Urinary bladder (tissue), 3 donors: ENCODE measurements at regions not wholly inside any gene's neighbourhood (a gene's known extent, or its start where the extent isn't known, plus 50 kb on each side); places are given as distances from the start of the nearest gene placed in this dataset.
"Not testable (repeated sequence)": the region's sequence is repeated elsewhere in the genome, so short reads cannot be mapped to it uniquely, and the experiment has no call there.

Source experiments
- DNase-seq: peaks from one replicate; pipeline ENCODE4 v3.0.0-alpha.2; 2015; ENCODE audit errors: extremely low spot score
- H3K27ac ChIP-seq: one replicate; pipeline ENCODE4 v1.5.1; 2013; ENCODE audit warnings: low read depth, mild to moderate bottlenecking, moderate library complexity
- H3K36me3 ChIP-seq: one replicate; pipeline ENCODE4 v1.6.1; 2013; ENCODE audit warnings: mild to moderate bottlenecking, moderate library complexity; ENCODE audit not compliant: insufficient read depth
- H3K4me1 ChIP-seq: one replicate; pipeline ENCODE4 v1.6.1; 2013; ENCODE audit warnings: mild to moderate bottlenecking, moderate library complexity; ENCODE audit not compliant: insufficient read depth
- H3K4me3 ChIP-seq: one replicate; pipeline ENCODE4 v1.5.1; 2013; ENCODE audit warnings: low read depth, low read length
- WGBS: extraction: QIAGEN DNeasy Blood & Tissue Kit; methylation state at CpG from one replicate; pipeline ENCODE4 v1.1.7; 2013; 5-methylcytosine and 5-hydroxymethylcytosine counted together
- donor health status: healthy with polysubstance abuse.
- donor health status: healthy.

DNA sequence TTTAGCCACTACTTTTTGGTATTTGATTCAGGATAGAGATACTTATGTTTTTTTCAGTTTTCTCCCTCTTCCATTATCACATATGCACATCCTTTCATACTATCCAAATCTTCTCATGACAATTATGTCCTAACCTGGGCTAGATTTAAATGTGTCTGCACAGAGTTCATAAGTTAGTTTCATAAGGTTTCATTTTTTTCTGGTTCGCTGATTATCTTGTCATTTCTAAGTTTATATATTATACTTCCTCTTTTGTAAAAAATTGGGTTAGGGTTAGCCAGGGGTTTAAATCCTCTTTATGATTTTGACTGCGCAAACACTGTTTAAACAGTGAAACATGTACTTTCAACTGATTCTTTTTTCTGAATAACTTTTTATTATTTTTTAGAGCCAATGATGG is 148.6 kb downstream of the SST start:
- H3K4me1 ChIP-seq, result no peaks in the 10 kb centered on the region
- no peak overlapping the region for H3K4me3 ChIP-seq
- no peak overlapping the region for H3K27ac ChIP-seq
- H3K36me3 ChIP-seq, result no peaks in the 10 kb centered on the region
- DNase-seq, result no peak
- WGBS, result 70% methylated on average over 2 of the region's 2 CpGs

DNA sequence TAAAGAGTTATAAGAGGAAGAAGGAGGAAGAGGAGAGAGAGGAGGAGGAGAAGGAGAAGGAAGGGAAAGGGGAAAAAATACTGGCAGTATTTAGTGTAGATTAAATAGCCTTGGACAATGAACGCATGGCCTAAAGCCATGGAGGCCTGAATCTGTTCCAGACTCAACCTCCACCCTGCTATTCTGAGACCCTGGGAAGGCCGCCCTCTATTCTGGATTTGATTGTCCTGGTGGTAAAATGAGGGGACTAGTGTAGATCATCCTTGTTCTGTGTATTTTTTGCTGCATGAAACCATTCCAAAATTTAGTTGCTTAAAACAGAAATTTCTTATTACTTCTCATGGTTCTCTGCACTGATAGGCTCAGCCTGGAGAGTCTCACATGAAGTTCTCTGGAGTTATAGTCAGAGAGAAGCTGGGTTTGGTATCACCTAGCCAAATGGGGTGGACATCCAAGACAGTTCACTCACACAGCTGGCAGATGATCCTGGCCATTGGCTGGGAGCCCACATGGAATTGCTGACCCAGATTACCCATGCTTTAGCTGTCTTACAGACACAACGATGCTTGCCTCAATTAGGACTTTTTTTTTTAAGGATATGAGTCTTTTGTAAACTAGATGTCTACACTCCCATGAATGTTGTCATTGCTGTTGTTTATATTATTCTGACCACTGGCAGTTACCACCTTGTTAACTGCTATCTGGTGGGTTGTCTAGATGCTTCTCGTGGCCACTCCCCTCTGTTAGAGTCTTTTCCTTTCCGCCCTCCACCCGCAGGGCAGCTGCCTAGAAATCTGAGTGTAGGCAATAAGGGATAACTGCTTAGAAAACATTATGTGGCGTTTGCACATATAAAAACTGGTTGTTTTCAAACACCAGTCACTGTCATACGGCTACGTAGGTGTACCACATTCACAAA is 149.9 kb downstream of the SST start:
- Histone ChIP-seq H3K4me1 (no peaks in the 10 kb centered on the region), H3K36me3 (no peaks in the 10 kb centered on the region), H3K27ac (no peak overlapping the region), H3K4me3 (no peak overlapping the region)
- DNase-seq, result no peak
- WGBS, result 62% methylated on average over 9 of the region's 9 CpGs

DNA sequence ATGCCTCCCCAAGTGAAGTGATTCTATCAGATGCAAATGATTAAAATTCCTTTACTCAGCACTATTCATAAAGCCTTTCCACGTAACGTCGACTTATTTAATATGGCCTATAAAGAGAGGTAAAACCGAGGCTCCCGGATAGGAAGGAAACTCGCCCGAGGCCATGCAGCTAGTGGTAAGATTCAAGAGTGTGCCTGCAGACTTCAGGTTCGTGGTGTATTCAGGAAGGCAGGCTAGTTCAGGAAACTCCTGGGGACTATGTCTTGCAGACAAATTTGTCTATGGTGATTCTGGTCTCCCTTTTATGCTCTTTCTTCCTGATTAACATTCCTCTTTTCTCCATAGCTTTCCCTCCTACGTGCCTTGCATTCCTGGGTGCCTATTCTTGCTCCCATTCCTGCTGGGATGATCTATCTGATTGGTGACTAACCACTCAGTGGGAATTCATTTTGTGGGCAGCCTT is 150.7 kb downstream of the SST start:
- WGBS, result 72% methylated on average over 9 of the region's 9 CpGs
- DNase-seq, result no peak
- no peaks in the 10 kb centered on the region for H3K4me1 ChIP-seq
- no peaks in the 10 kb centered on the region for H3K36me3 ChIP-seq
- no peak overlapping the region for H3K27ac ChIP-seq
- no peak overlapping the region for H3K4me3 ChIP-seq

DNA sequence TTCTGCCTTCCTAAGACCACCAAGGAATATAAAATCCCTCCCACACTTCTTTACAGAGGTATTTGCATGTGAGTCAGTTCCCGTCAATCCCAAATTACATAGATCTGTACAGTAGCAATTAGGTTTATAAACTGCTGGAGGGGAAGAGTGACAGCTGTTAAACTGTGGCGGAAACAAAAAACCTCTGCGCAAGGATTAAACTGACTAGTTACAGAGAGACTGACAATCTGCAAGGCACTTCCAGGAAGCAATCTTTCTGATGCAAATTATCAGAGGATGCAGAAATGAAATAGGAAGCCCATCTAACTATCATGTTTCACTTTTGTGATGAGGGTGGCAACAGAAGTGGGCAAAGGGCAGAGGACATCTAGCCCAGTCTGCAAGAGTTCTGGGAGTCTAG is 150.4 kb downstream of the RTP4 start:
- H3K36me3 ChIP-seq, result no peaks in the 10 kb centered on the region
- no peaks in the 10 kb centered on the region for H3K4me1 ChIP-seq
- no peak overlapping the region for H3K4me3 ChIP-seq
- 72% methylated on average over 3 of the region's 3 CpGs for whole genome bisulfite sequencing
- no peak overlapping the region for H3K27ac ChIP-seq
- no peak for DNase-seq

GRCh38 chr3:187518207-187518606 is 150.0 kb downstream of the RTP4 start:
- Histone ChIP-seq H3K4me3 (no peak overlapping the region), H3K27ac (no peak overlapping the region), H3K4me1 (no peaks in the 10 kb centered on the region), H3K36me3 (no peaks in the 10 kb centered on the region)
- WGBS, result 60% methylated on average over 2 of the region's 2 CpGs
- DNase-seq, result no peak

DNA sequence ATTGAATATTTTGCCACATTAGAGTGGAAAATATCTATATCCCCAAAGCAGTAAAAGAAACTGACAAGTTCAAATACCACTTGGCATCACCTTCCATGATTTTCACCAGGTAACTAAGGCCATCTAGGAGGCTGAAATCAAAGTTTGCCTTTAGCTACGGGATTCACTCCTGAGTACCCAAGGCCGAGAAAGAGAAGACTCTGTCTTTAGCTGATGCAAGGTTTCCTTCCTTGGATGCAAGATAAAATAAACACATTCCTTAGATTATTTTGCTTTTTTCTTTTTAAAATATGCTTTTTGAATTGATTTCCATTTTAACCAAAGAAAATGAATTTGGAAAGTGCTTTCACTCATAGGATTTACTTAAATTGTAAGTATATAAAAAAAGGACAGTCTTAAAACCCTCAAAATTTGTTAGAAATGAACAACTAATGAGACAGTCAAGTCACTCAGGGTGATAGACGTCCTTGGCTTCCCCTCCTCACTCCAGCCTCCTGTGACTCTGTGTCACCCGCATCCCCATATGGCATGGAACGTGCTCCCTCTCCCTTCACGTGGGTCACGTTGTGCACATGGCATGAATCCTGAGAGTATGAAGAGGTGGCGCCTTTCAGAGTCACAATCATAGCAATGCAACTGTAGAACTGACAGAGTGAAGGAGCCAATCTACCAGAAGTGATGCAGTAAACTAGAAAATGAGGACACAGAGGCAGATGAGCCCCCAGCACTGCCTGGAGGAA is 148.4 kb downstream of the RTP4 start:
- no peaks in the 10 kb centered on the region for H3K36me3 ChIP-seq
- WGBS, result 77% methylated on average over 8 of the region's 8 CpGs
- DNase-seq, result no peak

GRCh38 chr3:187507905-187508304 is 139.7 kb downstream of the RTP4 start:
- no peaks in the 10 kb centered on the region for H3K36me3 ChIP-seq
- no peak overlapping the region for H3K27ac ChIP-seq
- no peak overlapping the region for H3K4me3 ChIP-seq
- no peak for DNase-seq
- H3K4me1 ChIP-seq, result no peaks in the 10 kb centered on the region
- WGBS, result 67% methylated on average over 5 of the region's 5 CpGs

More for the DNA sequence above, 148.4 kb downstream of the RTP4 start:
- H3K4me3 ChIP-seq, result no peak overlapping the region
- H3K4me1 ChIP-seq, result no peaks in the 10 kb centered on the region
- no peak overlapping the region for H3K27ac ChIP-seq

DNA sequence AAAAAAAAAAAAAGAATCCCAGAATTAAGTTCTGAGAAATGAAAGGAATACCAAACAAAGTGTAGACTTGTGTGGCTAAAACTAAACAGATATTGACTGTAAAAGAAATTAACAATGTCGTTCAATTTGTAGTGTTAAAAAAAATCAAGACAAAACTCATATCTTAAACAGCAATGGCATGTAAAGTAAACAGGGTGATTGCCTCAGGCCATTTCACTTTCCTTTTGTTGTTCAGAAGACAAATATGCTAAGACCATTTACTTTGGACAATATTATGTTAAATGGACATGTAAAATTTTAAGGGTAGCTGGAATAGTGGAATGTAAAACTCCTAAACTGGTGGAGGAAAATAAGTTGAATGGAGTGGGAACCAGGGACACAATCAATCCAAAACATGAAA is 139.1 kb downstream of the RTP4 start:
- H3K4me1 ChIP-seq, result no peaks in the 10 kb centered on the region
- no peak overlapping the region for H3K4me3 ChIP-seq
- WGBS, result 43% methylated on average over 1 of the region's 1 CpG
- DNase-seq, result no peak
- no peak overlapping the region for H3K27ac ChIP-seq
- no peaks in the 10 kb centered on the region for H3K36me3 ChIP-seq

DNA sequence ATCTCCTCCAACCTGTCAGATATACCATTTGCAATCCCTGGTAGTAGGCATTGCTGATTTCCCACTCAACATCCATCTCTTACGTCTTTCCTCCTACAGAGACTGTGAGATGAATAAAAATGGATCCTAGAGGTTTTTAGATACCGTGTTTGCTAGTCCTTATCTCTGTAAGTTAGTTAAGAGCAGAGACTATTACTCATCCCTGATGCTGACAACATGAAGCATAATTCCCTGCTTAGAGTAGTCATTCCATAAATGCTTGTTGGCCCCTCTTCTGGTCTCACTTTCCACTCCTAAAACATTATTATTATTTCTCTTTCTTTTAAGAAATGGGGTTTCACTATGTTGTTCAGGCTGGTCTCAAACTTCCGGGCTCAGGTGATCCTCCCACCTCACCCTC is 136.2 kb downstream of the RTP4 start:
- DNase-seq, result no peak
- Histone ChIP-seq H3K4me3 (no peak overlapping the region), H3K36me3 (no peaks in the 10 kb centered on the region), H3K4me1 (no peaks in the 10 kb centered on the region), H3K27ac (no peak overlapping the region)
- 70% methylated on average over 3 of the region's 3 CpGs for WGBS

DNA sequence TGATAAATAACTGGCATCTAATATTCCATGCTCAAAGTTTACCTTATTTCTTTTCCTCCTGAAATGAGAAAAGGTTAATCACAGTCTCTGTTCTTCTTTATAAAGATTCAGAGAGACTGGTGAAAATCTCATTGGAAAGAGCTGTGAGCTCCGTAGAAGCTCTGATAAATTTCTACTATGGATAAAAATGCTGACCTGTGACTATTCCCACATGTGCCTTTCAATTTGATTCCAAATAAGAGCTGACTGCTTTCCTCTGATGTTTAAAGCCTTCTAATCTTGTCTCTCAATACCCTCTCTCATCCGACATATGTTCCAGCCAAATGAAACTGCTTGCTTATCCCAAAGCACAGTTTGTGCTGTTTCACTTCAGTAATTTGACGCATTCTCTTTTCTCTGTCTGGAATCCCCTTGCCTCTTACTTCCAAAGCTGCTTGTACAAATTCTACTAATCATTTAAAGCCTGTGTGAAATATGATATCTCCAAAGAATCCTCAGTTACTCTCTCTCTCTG is 130.1 kb downstream of the RTP4 start:
- WGBS, result 25% methylated on average over 3 of the region's 3 CpGs
- no peak for DNase-seq
- no peak overlapping the region for H3K27ac ChIP-seq
- no peaks in the 10 kb centered on the region for H3K4me1 ChIP-seq
- H3K4me3 ChIP-seq, result no peak overlapping the region
- H3K36me3 ChIP-seq, result no peaks in the 10 kb centered on the region

DNA sequence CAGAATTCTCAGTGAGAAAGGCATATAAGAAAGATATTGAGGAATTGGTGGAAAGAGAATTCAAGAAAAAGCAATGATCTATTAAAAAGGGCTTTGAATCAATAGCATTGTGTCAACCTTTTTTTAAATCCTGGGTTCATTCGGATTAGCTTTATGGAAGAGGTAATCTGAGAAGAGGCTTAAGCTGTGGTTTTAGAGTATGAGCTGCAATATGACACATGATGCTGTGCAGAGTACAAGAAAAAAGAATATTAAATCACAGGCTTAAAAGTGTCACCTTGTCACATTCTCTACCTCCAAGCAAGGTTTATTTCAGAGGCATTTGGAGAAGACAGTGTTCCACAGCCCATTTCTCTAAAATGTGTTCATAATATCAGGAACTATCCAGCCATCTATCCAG is 128.9 kb downstream of the RTP4 start:
- H3K36me3 ChIP-seq, result no peaks in the 10 kb centered on the region
- 34% methylated on average over 1 of the region's 1 CpG for WGBS
- DNase-seq, result no peak

GRCh38 chr3:187494056-187494455 is 125.9 kb downstream of the RTP4 start:
- WGBS, result 85% methylated on average over 3 of the region's 3 CpGs
- not testable (repeated sequence) for DNase-seq

More for the DNA sequence above, 128.9 kb downstream of the RTP4 start:
- Histone ChIP-seq H3K4me3 (no peak overlapping the region), H3K27ac (no peak overlapping the region), H3K4me1 (no peaks in the 10 kb centered on the region)

GRCh38 chr3:187491371-187491770 is 123.2 kb downstream of the RTP4 start:
- Histone ChIP-seq H3K36me3 (no peaks in the 10 kb centered on the region), H3K27ac (no peak overlapping the region), H3K4me1 (no peaks in the 10 kb centered on the region), H3K4me3 (no peak overlapping the region)
- no peak for DNase-seq
- WGBS, result 70% methylated on average over 2 of the region's 2 CpGs

More at GRCh38 chr3:187494056-187494455, 125.9 kb downstream of the RTP4 start:
- H3K27ac ChIP-seq, H3K4me1 ChIP-seq, H3K36me3 ChIP-seq, H3K4me3 ChIP-seq: not testable (repeated sequence)

GRCh38 chr3:187490366-187490765 is 122.2 kb downstream of the RTP4 start:
- Histone ChIP-seq H3K27ac (no peak overlapping the region), H3K4me1 (no peaks in the 10 kb centered on the region), H3K4me3 (no peak overlapping the region), H3K36me3 (no peaks in the 10 kb centered on the region)
- WGBS, result 71% methylated on average over 1 of the region's 1 CpG
- DNase-seq, result no peak
